IMR-90 (cell line): ENCODE measurements at regions not wholly inside any gene's neighbourhood (a gene's known extent, or its start where the extent isn't known, plus 50 kb on each side); places are given as distances from the start of the nearest gene placed in this dataset.

Experiments
- ATAC-seq: fragments of 200-7000 bp; cut with Tn5 transposase; 2 replicates; pipeline ENCODE4 v1.9.1; 2020; ENCODE audit warnings: low read depth, mild to moderate bottlenecking, moderate library complexity
- BruUV-seq: library from RNA; stranded (reverse); fragments of 400-500 nt; replicated peaks from 2 replicates; lab custom pipeline; 2021; lab: Mats Ljungman, UMichigan
- CTCF ChIA-PET: fragments of 300-600 bp; formaldehyde crosslinking; extraction: SDS; loops from one replicate; lab custom pipeline; 2021; ENCODE audit warnings: antibody characterized with exemption; lab: Yijun Ruan, JAX
- POLR2A ChIA-PET: fragments of 300-600 bp; sonication (Branson Sonifier 250); formaldehyde crosslinking; loops from one replicate; lab custom pipeline; 2022; ENCODE audit warnings: antibody characterized with exemption; ENCODE audit not compliant: unreplicated experiment; lab: Charles Lee
- DNase-seq: peaks from one replicate; pipeline ENCODE4 v3.0.0; 2013
- H2AFZ ChIP-seq: replicated peaks from 2 replicates; pipeline ENCODE3; 2013; ENCODE audit warnings: low read length, mild to moderate bottlenecking; ENCODE audit not compliant: poor library complexity
- H2AK5ac ChIP-seq: 2 replicates; pipeline ENCODE4 v1.6.1; 2013; ENCODE audit warnings: low read depth, low read length, inconsistent platforms
- H2AK9ac ChIP-seq: replicated peaks from 2 replicates; pipeline ENCODE3; 2013; ENCODE audit warnings: mild to moderate bottlenecking, low read depth, low read length, moderate library complexity; ENCODE audit not compliant: poor library complexity
- H2BK120ac ChIP-seq: 2 replicates; pipeline ENCODE4 v1.6.1; 2013; ENCODE audit warnings: low read depth, low read length, inconsistent platforms
- H2BK15ac ChIP-seq: 3 replicates; pipeline ENCODE4 v1.6.1; 2013; ENCODE audit warnings: low read depth, low read length, inconsistent platforms
- H2BK20ac ChIP-seq: 2 replicates; pipeline ENCODE4 v1.6.1; 2013; ENCODE audit warnings: low read depth, mild to moderate bottlenecking, inconsistent platforms, low read length, moderate library complexity
- H2BK5ac ChIP-seq: 2 replicates; pipeline ENCODE4 v1.6.1; 2013; ENCODE audit warnings: mild to moderate bottlenecking, low read depth, low read length, inconsistent platforms; ENCODE audit not compliant: poor library complexity, severe bottlenecking
- H3K14ac ChIP-seq: replicated peaks from 2 replicates; pipeline ENCODE4 v1.6.1; 2013; ENCODE audit warnings: low read depth, low read length, inconsistent platforms
- H3K18ac ChIP-seq: 2 replicates; pipeline ENCODE4 v1.6.1; 2013; ENCODE audit warnings: low read depth, low read length, control low read depth
- H3K23ac ChIP-seq: 2 replicates; pipeline ENCODE4 v1.6.1; 2013; ENCODE audit warnings: low read depth, low read length, inconsistent platforms
- H3K27ac ChIP-seq: 2 replicates; pipeline ENCODE4 v1.5.1; 2013; ENCODE audit warnings: mild to moderate bottlenecking, control low read depth, low read length; ENCODE audit not compliant: insufficient read depth
- H3K27me3 ChIP-seq: 2 replicates; pipeline ENCODE4 v1.6.1; 2013; ENCODE audit warnings: low read length; ENCODE audit not compliant: control insufficient read depth, insufficient read depth
- H3K36me3 ChIP-seq: 2 replicates; pipeline ENCODE4 v1.6.1; 2013; ENCODE audit warnings: low read length, mixed read lengths; ENCODE audit not compliant: control insufficient read depth, insufficient read depth
- H3K4ac ChIP-seq: 2 replicates; pipeline ENCODE4 v1.6.1; 2013; ENCODE audit warnings: low read depth, low read length, inconsistent platforms
- H3K4me1 ChIP-seq: 2 replicates; pipeline ENCODE4 v1.6.1; 2013; ENCODE audit warnings: low read length, mixed read lengths; ENCODE audit not compliant: control insufficient read depth, insufficient read depth
- H3K4me2 ChIP-seq: 2 replicates; pipeline ENCODE4 v1.6.1; 2013; ENCODE audit warnings: low read depth, mild to moderate bottlenecking, control low read depth, low read length, moderate library complexity
- H3K4me3 ChIP-seq: 2 replicates; pipeline ENCODE4 v1.5.1; 2013; ENCODE audit warnings: low read depth, mild to moderate bottlenecking, control low read depth, low read length, moderate library complexity; ENCODE audit not compliant: insufficient read depth
- H3K56ac ChIP-seq: 2 replicates; pipeline ENCODE4 v1.6.1; 2013; ENCODE audit warnings: low read length, inconsistent platforms; ENCODE audit not compliant: insufficient read depth; ENCODE audit errors: extremely low read depth
- H3K79me1 ChIP-seq, 2 experiments: 2 replicates each; pipeline ENCODE4 v1.6.1; 2013; ENCODE audit warnings: low read length in 2 of 2, inconsistent platforms in 1 of 2, low read depth in 1 of 2
- H3K9ac ChIP-seq: 2 replicates; pipeline ENCODE4 v1.6.1; 2013; ENCODE audit warnings: low read depth, low read length, control low read depth
- H3K9me1 ChIP-seq: 2 replicates; pipeline ENCODE4 v1.6.1; 2013; ENCODE audit warnings: low read length, inconsistent platforms; ENCODE audit not compliant: insufficient read depth
- H3K9me3 ChIP-seq: 2 replicates; pipeline ENCODE4 v1.6.1; 2013; ENCODE audit warnings: low read length; ENCODE audit not compliant: control insufficient read depth, insufficient read depth
- H4K20me1 ChIP-seq: 2 replicates; pipeline ENCODE4 v1.6.1; 2013; ENCODE audit warnings: low read length, inconsistent platforms; ENCODE audit not compliant: insufficient read depth
- H4K5ac ChIP-seq: 2 replicates; pipeline ENCODE4 v1.6.1; 2013; ENCODE audit warnings: mild to moderate bottlenecking, low read depth, low read length, control low read depth
- H4K8ac ChIP-seq, 2 experiments: 2 replicates each; pipeline ENCODE4 v1.6.1; 2013; ENCODE audit warnings: low read depth in 2 of 2, low read length in 2 of 2, control low read depth in 1 of 2, inconsistent platforms in 1 of 2
- H4K91ac ChIP-seq: 2 replicates; pipeline ENCODE4 v1.6.1; 2013; ENCODE audit warnings: low read depth, low read length, inconsistent platforms; ENCODE audit not compliant: insufficient read depth
- FOS ChIP-seq: fragments of 150-350 bp; IDR thresholded peaks from 2 replicates; pipeline ENCODE4 v1.6.1; 2016; ENCODE audit warnings: low read depth, low read length
- MAZ ChIP-seq: IDR thresholded peaks from 2 replicates; pipeline ENCODE4 v1.6.1; 2012; ENCODE audit warnings: low read depth, mild to moderate bottlenecking, low read length, improper control_type of control experiment, moderate library complexity, borderline replicate concordance
- SMC3 ChIP-seq: fragments of 150-350 bp; IDR thresholded peaks from 2 replicates; pipeline ENCODE4 v1.6.1; 2016; ENCODE audit warnings: low read depth, mild to moderate bottlenecking, antibody characterized with exemption, low read length, moderate library complexity
- WGBS, 2 experiments: methylation state at CpG; one replicate each; pipeline versions ENCODE4 v1.1.5 to v1.1.7; 2013; ENCODE audit warnings: missing lambda C conversion rate in 2 of 2; ENCODE audit not compliant: insufficient read length in 1 of 2; ENCODE audit errors: extremely low coverage in 2 of 2; 5-methylcytosine and 5-hydroxymethylcytosine counted together
- dilution Hi-C: fragments of 300-500 bp; cut with HindIII; formaldehyde crosslinking; loops from one replicate; pipeline ENCODE4 v1.14.3; 2018; ENCODE audit warnings: low sequenced_read_pairs; ENCODE audit not compliant: unreplicated experiment
- in situ Hi-C: fragments of 300-500 bp; cut with MboI; formaldehyde crosslinking; loops from 3 replicates; pipeline ENCODE4 v1.14.3; 2019; ENCODE audit warnings: low sequenced_read_pairs, inconsistent platforms, mixed read lengths
- intact Hi-C: fragments of 100-400 bp; cut with micrococcal nuclease; formaldehyde crosslinking; loops from 2 replicates; pipeline ENCODE4 v1.10.0; 2022

DNA sequence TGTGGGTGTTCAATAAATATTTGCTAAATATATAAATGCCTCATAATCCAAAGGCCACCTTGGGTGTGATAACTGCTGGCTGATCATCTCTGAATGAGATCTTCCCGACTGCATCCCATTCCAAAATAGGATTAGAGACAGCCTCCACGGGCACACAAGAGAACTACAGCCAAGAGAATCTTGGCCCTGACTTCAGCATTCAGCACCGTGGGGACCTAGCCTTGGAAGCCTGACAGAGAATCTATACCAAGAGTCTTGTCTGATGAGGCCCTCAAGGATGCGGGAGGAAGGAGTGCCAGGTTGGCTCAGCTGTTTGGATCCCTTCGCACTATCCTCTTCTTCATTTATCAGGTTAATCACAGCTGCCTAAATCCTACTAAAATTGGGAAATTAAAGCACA is 85.8 kb downstream of the RBM43 start:
- CTCF ChIA-PET: interaction anchor here (0.7 to 1.7 kb wide), 2 partner anchors 63 to 72 kb away, joined by 3 to 7 read pairs; no protein-coding TSS in a partner anchor

More for the DNA sequence above, 85.8 kb downstream of the RBM43 start:
- in situ Hi-C loops: no loop called here
- Histone ChIP-seq H3K9me1 (no peaks in the 10 kb centered on the region), H3K4me3 (no peak overlapping the region), H4K5ac (no peak overlapping the region), H3K27me3 (peaks cover 21% of the 10 kb centered on the region), H2BK120ac (no peak overlapping the region), H3K4me1 (no peaks in the 10 kb centered on the region), H3K14ac (no peak overlapping the region), H4K8ac (no peak overlapping the region), H3K23ac (no peak overlapping the region), H3K9ac (no peak overlapping the region), H2AK9ac (no peak overlapping the region), H3K56ac (no peak overlapping the region), H3K4ac (no peak overlapping the region), H3K79me1 (no peaks in the 10 kb centered on the region), H2AK5ac (no peak overlapping the region), H2BK15ac (no peak overlapping the region), H3K27ac (no peak overlapping the region), H4K20me1 (no peaks in the 10 kb centered on the region), H2BK5ac (no peak overlapping the region), H3K9me3 (no peaks in the 10 kb centered on the region), H3K18ac (no peak overlapping the region), H2BK20ac (no peak overlapping the region), H3K4me2 (no peak overlapping the region), H3K36me3 (no peaks in the 10 kb centered on the region), H2AFZ (no peak overlapping the region), H4K91ac (no peak overlapping the region)
- TF ChIP-seq FOS (no peak), SMC3 (no peak), MAZ (no peak)
- POLR2A ChIA-PET: no interaction called here
- dilution Hi-C loops: no loop called here
- intact Hi-C loops: no loop called here
- 0% methylated on average over 1 of the region's 5 CpGs; no CpG with 5 or more reads in 1 of the 2 experiments for WGBS, 2 experiments
- ATAC-seq (no peak), DNase-seq (no peak)
- no TSS peak for BruUV-seq
